B cell (primary cell): ENCODE measurements at regions not wholly inside any gene's neighbourhood (a gene's known extent, or its start where the extent isn't known, plus 50 kb on each side); places are given as distances from the start of the nearest gene placed in this dataset.

ENCODE experiments used
- ATAC-seq: fragments of 200-7000 bp; cut with Tn5 transposase; one replicate; pipeline ENCODE4 v1.10.0; 2021; ENCODE audit warnings: low read depth, mild to moderate bottlenecking, moderate number of reproducible peaks, moderate library complexity
- CTCF ChIA-PET: fragments of 350-600 bp; sonication (Branson Sonifier 250); formaldehyde crosslinking; loops from one replicate; lab custom pipeline; 2021; ENCODE audit warnings: antibody characterized with exemption, inconsistent platforms; lab: Charles Lee
- POLR2A ChIA-PET: fragments of 350-600 bp; sonication (Branson Sonifier 250); formaldehyde crosslinking; loops from one replicate; lab custom pipeline; 2021; ENCODE audit warnings: antibody characterized with exemption; lab: Charles Lee
- DNase-seq: peaks from one replicate; pipeline ENCODE4 v3.0.0; 2013
- H2AFZ ChIP-seq: 2 replicates; pipeline ENCODE4 v1.6.1; 2012; ENCODE audit warnings: mild to moderate bottlenecking, low read depth, low read length; ENCODE audit not compliant: insufficient read depth, poor library complexity, severe bottlenecking
- H3K27ac ChIP-seq, 2 donors: 1 replicate in 1 of 2; 2 replicates in 1 of 2; pipeline ENCODE4 v1.5.1; 2012 to 2013; ENCODE audit warnings: low read length in 2 of 2, mild to moderate bottlenecking in 2 of 2, moderate library complexity in 1 of 2
- H3K27me3 ChIP-seq, 4 experiments: fragments of 200-600 bp in 1 of 4; sonication (generic) in 1 of 4; replicated peaks in 1 of 4; 1 replicate in 2 of 4; 2 replicates in 2 of 4; pipeline versions ENCODE4 v1.6.1 to v1.7.0; 2013 to 2016; ENCODE audit warnings: low read length in 3 of 4, mild to moderate bottlenecking in 2 of 4, mixed read lengths in 1 of 4, moderate library complexity in 1 of 4; ENCODE audit not compliant: insufficient read depth in 4 of 4, control insufficient read depth in 3 of 4; ENCODE audit errors: control extremely low read depth in 1 of 4
- H3K36me3 ChIP-seq, 2 experiments: replicated peaks in 1 of 2; 1 replicate in 1 of 2; 2 replicates in 1 of 2; pipeline versions ENCODE4 v1.6.1 to v1.7.1; 2013; ENCODE audit warnings: low read length in 1 of 2; ENCODE audit not compliant: insufficient read depth in 2 of 2, control insufficient read depth in 1 of 2; ENCODE audit errors: control extremely low read depth in 1 of 2, extremely low read depth in 1 of 2
- H3K4me1 ChIP-seq, 2 donors: fragments of 200-600 bp in 1 of 2; sonication (generic) in 1 of 2; 1 replicate in 1 of 2; 2 replicates in 1 of 2; pipeline versions ENCODE4 v1.5.1 to v1.6.1; 2013 to 2017; ENCODE audit warnings: low read length in 2 of 2; ENCODE audit not compliant: control insufficient read depth in 2 of 2, insufficient read depth in 2 of 2
- H3K4me2 ChIP-seq: replicated peaks from 2 replicates; pipeline ENCODE3; 2012; ENCODE audit warnings: mild to moderate bottlenecking, low read depth, low read length; ENCODE audit not compliant: poor library complexity, severe bottlenecking
- H3K4me3 ChIP-seq, 5 experiments: fragments of 200-600 bp in 1 of 5; sonication (generic) in 1 of 5; 1 replicate in 3 of 5; 2 replicates in 2 of 5; pipeline versions ENCODE4 v1.5.1 to v1.7.0; 2011 to 2016; ENCODE audit warnings: low read length in 4 of 5, mild to moderate bottlenecking in 4 of 5, low read depth in 2 of 5, control low read depth in 1 of 5, moderate library complexity in 1 of 5; ENCODE audit not compliant: insufficient read depth in 1 of 5; ENCODE audit errors: control extremely low read depth in 1 of 5, extremely low read depth in 1 of 5
- H3K79me2 ChIP-seq: fragments of 200-600 bp; sonication (generic); one replicate; pipeline ENCODE4 v1.6.0; 2016; ENCODE audit warnings: low read length; ENCODE audit not compliant: control insufficient read depth, insufficient read depth
- H3K9ac ChIP-seq: fragments of 200-600 bp; sonication (generic); 2 replicates; pipeline ENCODE4 v1.6.1; 2017; ENCODE audit warnings: mild to moderate bottlenecking, low read length, moderate library complexity
- H3K9me3 ChIP-seq, 3 donors: one replicate each; pipeline versions ENCODE4 v1.6.1 to v1.7.1; 2013; ENCODE audit warnings: low read length in 2 of 3; ENCODE audit not compliant: control insufficient read depth in 2 of 3, insufficient read depth in 1 of 3; ENCODE audit errors: control extremely low read depth in 1 of 3
- H4K20me1 ChIP-seq: 2 replicates; pipeline ENCODE4 v1.6.0; 2012; ENCODE audit warnings: mild to moderate bottlenecking, low read length; ENCODE audit not compliant: insufficient read depth, control insufficient read depth, poor library complexity, severe bottlenecking
- H3K27ac Mint-ChIP-seq: one replicate; pipeline ENCODE4 v1.8.0; 2021; ENCODE audit warnings: mixed read lengths
- H3K27me3 Mint-ChIP-seq: one replicate; pipeline ENCODE4 v1.8.0; 2021; ENCODE audit warnings: mixed read lengths
- H3K4me1 Mint-ChIP-seq: one replicate; pipeline ENCODE4 v1.8.0; 2021; ENCODE audit warnings: mixed read lengths
- H3K4me3 Mint-ChIP-seq: one replicate; pipeline ENCODE4 v1.8.0; 2021; ENCODE audit warnings: mixed read lengths
- H3K9me3 Mint-ChIP-seq: one replicate; pipeline ENCODE4 v1.8.0; 2022; ENCODE audit warnings: mixed read lengths; ENCODE audit not compliant: insufficient read depth
- CTCF ChIP-seq: fragments of 200-600 bp; IDR thresholded peaks from one replicate; pipeline ENCODE4 v1.8.0; 2022; ENCODE audit warnings: antibody characterized with exemption, mild to moderate bottlenecking
- EZH2 ChIP-seq: IDR thresholded peaks from 2 replicates; pipeline ENCODE4 v1.6.1; 2012; ENCODE audit warnings: borderline replicate concordance, low read depth, mild to moderate bottlenecking, moderate library complexity, low read length; ENCODE audit not compliant: insufficient read depth, poor library complexity, severe bottlenecking
- WGBS: methylation state at CpG from one replicate; pipeline ENCODE4 v1.1.5; 2013; ENCODE audit warnings: missing lambda C conversion rate; ENCODE audit not compliant: insufficient coverage; 5-methylcytosine and 5-hydroxymethylcytosine counted together
- intact Hi-C: fragments of 100-400 bp; cut with micrococcal nuclease; formaldehyde crosslinking; loops from one replicate; pipeline ENCODE4 v1.10.0; 2022

GRCh38 chr5:173736923-173737412 is 120.5 kb upstream of the BOD1 start:
- no peaks in the 10 kb centered on the region for H3K36me3 ChIP-seq
- no peak overlapping the region for H3K9ac ChIP-seq
- Mint-ChIP-seq H3K9me3 (no peaks in the 10 kb centered on the region), H3K4me1 (peaks cover 74% of the 10 kb centered on the region), H3K4me3 (peak overlapping the region; percentile 61), H3K27ac (peak overlapping the region; percentile 61), H3K27me3 (no peaks in the 10 kb centered on the region)
- peaks cover 59 to 69% of the 10 kb centered on the region in 2 donors for H3K4me1 ChIP-seq
- 18% methylated on average over 8 of the region's 8 CpGs for WGBS
- peaks cover 0 to 4% (median 0%) of the 10 kb centered on the region in 3 donors for H3K9me3 ChIP-seq
- H3K4me3 ChIP-seq = peak overlapping the region in 1 of 5 experiments; percentile 30
- no peaks in the 10 kb centered on the region for H4K20me1 ChIP-seq
- peak overlapping the region in 1 of 2 donors; percentile 52 for H3K27ac ChIP-seq
- no peaks in the 10 kb centered on the region for H3K79me2 ChIP-seq
- DNase-seq (peak; percentile 76), ATAC-seq (peak; percentile 62)
- ChIA-PET CTCF (interaction anchor here (1.2 kb wide), 1 partner anchor 47 kb away, joined by 3 read pairs; no protein-coding TSS in a partner anchor), POLR2A (interaction anchor here (0.5 to 0.6 kb wide), 3 partner anchors 37 to 121 kb away, joined by 4 to 8 read pairs (median 7); no protein-coding TSS in a partner anchor)
- no peak for TF ChIP-seq EZH2
- no peak for TF ChIP-seq CTCF
- no peak overlapping the region for H2AFZ ChIP-seq
- H3K4me2 ChIP-seq = peak overlapping the region; percentile 60
- intact Hi-C loops = loop anchor here (10.0 kb wide), 1 partner anchor 52 kb away; no protein-coding TSS in a partner anchor
- H3K27me3 ChIP-seq = no peaks in the 10 kb centered on the region

GRCh38 chr5:173739741-173740140 is 123.3 kb upstream of the BOD1 start:
- CTCF ChIA-PET = interaction anchor here (1.4 kb wide), 1 partner anchor 116 kb away, joined by 3 read pairs; no protein-coding TSS in a partner anchor
- H3K4me1 Mint-ChIP-seq = peaks cover 79% of the 10 kb centered on the region

More at GRCh38 chr5:173739741-173740140, 123.3 kb upstream of the BOD1 start:
- no peak for TF ChIP-seq EZH2
- no peak for TF ChIP-seq CTCF
- Histone ChIP-seq H3K27me3 (no peaks in the 10 kb centered on the region), H2AFZ (no peak overlapping the region), H3K4me2 (no peak overlapping the region), H3K4me1 (peaks cover 49 to 76% of the 10 kb centered on the region in 2 donors), H4K20me1 (no peaks in the 10 kb centered on the region), H3K4me3 (no peak overlapping the region), H3K36me3 (no peaks in the 10 kb centered on the region), H3K79me2 (no peaks in the 10 kb centered on the region), H3K9me3 (no peaks in the 10 kb centered on the region), H3K9ac (no peak overlapping the region), H3K27ac (no peak overlapping the region)
- 98% methylated on average over 4 of the region's 5 CpGs for whole genome bisulfite sequencing
- no peak overlapping the region for H3K27ac Mint-ChIP-seq
- no peaks in the 10 kb centered on the region for H3K27me3 Mint-ChIP-seq
- POLR2A ChIA-PET = no interaction called here
- intact Hi-C loops = loop anchor here (5.0 to 10.0 kb wide), 2 partner anchors 55 to 83 kb away; no protein-coding TSS in a partner anchor
- H3K9me3 Mint-ChIP-seq = no peaks in the 10 kb centered on the region
- DNase-seq (no peak), ATAC-seq (no peak)
- H3K4me3 Mint-ChIP-seq = no peak overlapping the region
